Stimulated activated CD4-positive, alpha-beta T cell treated with anti-CD3 and anti-CD28 coated beads, Interleukin-4, amount 100 ng/mL, for 1 hour (primary cell): ENCODE measurements at regions not wholly inside any gene's neighbourhood (a gene's known extent, or its start where the extent isn't known, plus 50 kb on each side); places are given as distances from the start of the nearest gene placed in this dataset.
"Not testable (repeated sequence)": the region's sequence is repeated elsewhere in the genome, so short reads cannot be mapped to it uniquely, and the experiment has no call there.

Experiments
- DNase-seq: peaks from one replicate; pipeline ENCODE4 v3.0.0-alpha.2; 2020

DNA sequence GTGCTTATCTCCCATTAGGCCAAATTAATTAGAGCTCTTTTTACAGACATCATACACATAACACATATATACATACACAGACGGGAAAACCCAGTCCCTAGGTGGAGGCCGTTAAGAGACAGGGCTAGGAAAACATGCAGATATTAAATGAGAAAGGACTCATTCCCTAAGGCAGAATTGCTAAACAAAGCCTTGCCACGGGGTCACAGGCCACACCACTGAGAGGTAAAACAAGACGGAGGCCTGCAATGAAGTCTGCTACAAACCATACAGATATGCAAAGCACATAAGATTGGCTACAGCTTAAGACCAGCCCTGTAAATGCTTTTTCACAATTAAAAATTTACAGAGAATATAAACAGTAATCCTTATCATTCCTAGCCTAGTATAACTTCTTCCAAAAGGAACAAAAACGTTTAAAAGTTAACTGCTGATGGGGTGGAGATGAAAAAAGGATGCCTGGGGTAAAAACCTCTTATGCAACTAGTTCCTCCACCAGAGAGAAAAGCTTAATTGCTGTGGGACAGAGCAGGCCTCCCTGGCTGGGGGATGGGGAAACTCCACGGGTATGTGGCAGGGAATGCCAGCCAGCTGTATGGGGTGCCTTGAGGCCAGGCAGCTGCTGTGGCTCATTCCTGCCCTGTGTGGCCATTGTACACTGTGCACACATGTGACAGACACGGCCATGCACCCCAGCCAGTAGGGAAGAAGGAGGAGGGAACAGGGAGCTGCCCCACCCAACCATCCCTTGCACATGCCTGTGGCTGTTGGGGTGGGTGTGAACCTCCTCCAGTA lies 481.4 kb upstream of the LMCD1 start:
- DNase-seq = no peak

DNA sequence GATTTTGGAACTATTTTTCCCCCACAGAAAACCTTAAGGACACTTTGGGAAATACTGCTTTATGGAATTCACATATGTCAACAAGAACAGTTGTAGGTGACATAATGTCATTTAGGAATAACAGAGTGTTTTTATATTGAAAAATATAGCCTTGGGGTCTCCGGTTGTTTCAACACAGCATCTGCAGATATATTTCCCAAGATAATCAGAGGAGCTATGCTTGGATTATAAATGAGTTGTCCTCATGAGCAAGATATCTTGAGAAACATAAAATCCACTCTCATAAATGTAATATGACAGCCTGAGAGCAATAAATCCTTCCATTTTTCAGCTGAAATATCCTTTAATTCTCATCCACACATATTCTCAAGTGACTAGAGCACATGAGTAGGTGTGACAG lies 473.7 kb upstream of the LMCD1 start:
- no peak for DNase-seq

DNA sequence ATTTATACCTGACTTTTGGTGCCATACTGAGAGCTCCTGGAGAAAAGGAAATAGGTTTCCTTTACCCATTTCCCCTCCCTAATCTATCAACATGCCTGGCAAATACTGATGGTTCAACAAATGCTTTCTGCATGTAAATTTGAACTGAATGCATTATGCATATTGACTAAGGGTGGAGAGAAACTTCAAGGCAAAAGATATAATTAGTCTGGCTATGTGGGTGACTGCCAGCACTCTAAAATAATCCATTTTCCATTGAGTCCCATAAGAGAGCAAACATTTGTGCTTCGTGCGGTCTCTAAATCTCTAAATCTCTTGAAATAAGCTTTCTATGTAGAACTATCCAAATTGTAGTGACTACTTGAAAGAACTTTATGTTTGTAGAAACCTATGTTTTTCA lies 451.3 kb upstream of the LMCD1 start:
- no peak for DNase-seq

DNA sequence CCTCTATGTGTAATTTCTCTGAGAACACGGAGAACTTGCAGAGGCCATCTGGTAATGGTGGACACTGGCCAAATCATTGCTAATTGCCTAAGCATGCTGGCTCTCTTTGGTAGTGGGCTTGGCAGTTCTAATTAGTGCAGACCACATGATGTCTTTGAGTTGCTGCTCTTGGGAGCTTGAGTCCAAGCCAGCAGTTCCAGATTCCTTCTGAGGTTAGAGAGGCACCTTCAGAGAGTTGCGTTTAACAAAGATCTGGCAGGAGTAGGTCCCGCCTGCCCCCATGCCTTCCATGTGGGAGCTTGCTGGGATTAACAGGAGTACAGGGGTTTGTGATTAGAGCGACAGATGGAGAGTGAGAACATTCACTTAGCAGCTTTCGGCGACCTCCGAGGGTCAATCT lies 449.0 kb upstream of the LMCD1 start:
- no peak for DNase-seq

DNA sequence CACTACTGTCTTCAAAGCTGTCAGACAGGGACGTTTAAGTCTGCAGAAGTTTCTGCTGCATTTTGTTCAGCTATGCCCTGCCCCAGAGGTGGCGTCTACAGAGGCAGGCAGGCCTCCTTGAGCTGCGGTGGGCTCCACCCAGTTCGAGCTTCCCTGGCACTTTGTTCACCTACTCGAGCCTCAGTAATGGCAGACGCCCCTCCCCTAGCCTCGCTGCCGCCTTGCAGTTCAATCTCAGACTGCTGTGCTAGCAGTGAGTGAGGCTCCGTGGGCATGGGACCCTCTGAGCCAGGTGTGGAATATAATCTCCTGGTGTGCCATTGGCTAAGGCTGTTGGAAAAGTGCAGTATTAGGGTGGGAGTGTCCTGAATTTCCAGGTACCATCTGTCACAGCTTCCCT lies 433.5 kb upstream of the LMCD1 start:
- DNase-seq = not testable (repeated sequence)

DNA sequence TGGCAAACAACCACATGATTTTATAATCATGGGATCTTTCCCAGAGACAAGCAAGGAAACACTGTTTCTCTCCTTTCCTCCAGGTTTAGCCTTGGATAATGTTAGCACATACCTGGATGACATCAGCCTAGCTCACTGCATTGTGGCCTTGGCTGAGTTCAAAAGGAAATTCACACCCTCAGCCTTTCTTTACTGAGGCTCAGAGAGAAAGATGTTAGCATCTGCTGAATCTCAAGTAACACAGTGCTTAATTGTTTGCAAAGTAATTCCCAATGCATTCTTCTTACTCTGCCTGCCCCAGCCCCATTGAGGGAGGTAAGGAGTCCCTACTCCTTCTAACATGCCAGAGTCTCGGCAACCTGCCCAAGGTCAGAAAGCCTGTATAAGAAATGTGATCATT lies 432.2 kb upstream of the LMCD1 start:
- no peak for DNase-seq

DNA sequence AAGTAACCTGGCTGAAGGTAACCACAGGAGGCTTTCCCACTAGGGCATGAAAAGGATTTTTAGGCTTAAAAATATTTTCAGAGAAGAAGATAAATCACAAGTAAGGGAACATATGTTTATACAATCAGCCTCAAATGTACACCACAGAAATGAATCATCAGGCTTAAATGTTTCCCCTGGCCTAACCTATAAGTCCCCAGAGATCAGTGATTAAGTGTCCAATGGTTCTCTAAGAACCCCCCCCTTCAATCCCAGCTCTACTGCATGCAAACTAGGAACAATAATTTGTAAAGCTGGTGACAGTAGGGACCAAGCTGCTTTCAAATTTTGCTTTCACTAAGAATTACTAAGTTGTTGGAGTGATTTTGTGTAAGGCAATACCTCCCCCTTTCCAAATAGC lies 431.6 kb upstream of the LMCD1 start:
- no peak for DNase-seq

DNA sequence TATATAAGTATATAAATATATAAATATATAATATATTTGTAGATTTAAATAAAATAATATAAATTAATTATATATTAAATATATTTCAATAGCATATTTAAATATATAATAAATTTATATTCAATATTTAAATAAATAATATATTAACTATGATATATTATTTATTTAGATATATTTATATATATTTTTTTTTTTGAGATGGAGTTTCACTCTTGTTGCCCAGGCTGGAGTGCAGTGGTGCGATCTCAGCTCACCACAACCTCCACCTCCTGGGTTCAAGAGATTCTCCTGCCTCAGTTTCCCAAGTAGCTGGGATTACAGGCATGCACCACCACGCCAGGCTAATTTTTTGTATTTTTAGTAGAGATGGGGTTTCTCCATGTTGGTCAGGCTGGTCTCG lies 426.9 kb upstream of the LMCD1 start:
- not testable (repeated sequence) for DNase-seq

DNA sequence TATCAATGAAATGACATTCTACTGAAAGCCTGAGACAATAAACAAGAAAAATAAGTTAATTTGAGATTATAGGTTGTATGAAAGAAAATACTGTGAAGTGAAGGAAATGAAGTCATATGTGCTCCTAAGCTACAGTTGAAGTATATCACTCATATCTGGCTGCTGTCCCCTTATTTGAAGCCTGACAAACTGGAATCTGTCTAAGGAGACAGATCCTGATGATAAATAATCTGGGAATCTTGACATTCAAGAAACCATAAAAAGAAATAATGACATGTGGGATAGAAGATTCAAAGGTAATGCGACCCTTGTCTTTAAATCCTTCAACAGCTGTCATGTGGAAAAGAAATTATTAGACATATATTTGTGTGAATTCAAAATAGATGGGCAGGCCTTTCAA lies 424.5 kb upstream of the LMCD1 start:
- no peak for DNase-seq

DNA sequence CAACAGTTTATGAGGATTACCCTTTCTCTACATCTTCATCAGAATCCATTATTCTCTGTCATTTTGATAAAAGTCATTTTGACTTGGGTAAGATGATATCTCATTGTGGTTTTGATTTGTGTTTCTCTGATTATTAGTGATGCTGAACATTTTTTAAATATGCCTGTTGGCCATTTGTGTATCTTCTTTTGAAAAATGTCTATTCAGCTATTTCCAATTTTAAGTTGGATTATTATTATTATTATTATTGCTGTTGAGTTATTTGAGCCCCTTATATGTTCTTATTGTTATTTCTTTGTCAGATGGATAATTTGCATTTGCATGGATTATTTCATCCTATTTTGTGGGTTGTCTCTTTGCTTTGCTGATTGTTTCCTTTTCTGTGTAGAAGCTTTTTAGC lies 421.2 kb upstream of the LMCD1 start:
- DNase-seq = no peak

DNA sequence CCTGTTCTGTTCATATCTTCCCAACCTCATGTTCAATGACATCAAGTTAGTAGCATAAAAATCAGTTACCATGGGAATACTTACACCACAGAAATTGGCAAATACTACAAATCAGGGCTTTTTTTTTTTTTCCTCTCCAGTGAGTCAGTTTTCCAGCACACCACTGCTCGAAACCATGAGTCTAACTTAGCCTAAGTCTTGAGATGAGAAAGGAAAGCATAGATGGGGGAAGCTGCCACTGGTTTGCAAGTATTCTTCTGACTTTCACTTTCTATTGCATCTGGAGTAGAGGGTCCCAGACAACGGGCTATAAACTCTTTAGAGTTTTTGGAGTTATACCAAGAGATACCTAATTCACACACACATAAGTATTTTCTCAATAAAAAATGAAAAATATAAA lies 416.1 kb upstream of the LMCD1 start:
- no peak for DNase-seq

DNA sequence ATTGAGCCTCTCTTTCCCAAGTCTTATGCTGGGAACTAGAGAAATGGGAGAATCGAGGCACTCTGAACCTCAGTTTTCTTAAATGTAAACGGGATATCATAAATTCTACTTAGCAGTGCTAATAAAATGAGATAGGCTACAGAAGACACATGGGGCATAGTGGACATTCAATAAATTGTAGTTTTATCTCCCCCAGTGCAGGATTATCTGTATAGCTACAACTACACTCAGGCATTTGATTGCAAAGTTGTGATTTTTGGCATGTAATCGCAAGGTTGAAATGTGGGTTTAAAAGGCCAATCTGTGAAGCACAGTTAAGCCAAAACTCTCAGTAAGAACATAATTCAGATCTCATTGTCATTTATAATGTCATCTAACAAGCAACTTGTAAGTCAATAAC lies 413.7 kb upstream of the LMCD1 start:
- DNase-seq = no peak

DNA sequence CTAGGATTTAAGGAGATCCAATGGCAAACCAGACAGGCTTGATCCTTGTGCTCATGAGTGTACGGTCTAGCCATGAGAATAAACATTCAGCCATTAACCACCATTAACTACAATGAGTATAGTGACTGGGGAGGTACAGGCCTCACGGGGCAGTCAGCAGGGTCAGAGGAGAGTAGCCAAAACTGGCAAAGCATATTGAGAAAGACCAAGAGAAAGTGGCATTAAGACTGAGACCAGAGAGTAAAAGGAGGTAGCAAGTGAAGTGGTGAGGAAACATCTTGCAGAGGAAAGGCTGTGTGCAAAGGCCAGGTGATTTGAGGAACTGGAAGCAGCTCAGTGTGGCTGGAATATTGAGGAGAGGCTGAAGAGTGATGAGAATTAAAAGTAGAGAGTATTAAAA lies 407.2 kb upstream of the LMCD1 start:
- no peak for DNase-seq

DNA sequence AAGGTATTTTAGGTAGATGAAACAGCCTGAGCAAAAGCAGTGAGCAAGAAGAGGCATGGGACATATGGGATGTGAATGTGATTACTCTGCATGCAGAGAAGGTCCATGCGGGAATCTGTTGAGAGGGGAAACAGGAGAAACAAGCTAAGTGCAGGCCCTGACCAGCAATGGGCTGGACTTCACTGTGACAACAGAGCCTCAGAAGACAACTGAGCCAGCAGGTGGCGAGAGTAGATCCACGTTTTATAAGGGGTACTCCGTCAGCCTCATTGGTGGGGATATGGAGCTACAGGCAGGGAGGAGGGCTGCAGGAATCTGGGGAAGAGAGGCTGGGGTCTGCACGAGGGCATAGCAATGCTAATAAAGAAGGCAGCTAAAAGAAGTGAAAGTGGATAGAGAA lies 405.9 kb upstream of the LMCD1 start:
- no peak for DNase-seq

DNA sequence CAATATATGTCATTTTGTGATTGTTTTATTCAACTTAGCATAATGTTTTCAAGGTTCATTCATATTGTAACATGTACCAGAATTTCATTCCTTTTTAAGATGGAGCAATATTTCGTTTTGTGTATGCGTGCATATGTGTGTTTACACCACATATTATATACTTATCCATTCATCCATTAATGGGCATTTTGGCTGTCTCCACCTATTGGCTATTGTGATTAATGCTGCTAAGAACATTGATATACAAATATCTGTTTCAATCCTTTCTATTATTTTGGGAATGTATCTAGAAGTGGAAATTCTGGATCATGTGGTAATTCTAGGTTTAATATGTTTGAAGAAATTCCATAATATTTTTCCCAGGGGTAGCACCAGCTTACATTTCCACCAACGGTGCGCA lies 403.9 kb upstream of the LMCD1 start:
- DNase-seq = no peak

DNA sequence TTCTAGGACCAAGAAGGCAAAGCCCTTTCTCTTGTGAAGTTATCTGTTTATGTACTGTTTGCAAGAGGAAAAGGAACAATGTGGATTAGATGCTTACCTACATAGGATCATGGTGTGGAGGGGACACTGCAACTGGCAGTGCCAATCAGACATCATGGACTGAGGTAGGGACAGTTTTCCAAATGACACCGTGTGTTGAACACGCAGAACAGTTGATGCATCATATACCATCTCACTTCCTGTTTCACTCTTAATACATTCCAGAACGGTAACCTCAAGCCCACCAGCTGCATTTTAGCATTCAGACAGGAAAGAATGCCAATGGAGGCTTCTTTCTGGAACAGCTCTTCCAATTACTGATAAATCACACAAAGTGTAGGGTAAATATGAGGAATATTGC lies 397.7 kb upstream of the LMCD1 start:
- DNase-seq = no peak

DNA sequence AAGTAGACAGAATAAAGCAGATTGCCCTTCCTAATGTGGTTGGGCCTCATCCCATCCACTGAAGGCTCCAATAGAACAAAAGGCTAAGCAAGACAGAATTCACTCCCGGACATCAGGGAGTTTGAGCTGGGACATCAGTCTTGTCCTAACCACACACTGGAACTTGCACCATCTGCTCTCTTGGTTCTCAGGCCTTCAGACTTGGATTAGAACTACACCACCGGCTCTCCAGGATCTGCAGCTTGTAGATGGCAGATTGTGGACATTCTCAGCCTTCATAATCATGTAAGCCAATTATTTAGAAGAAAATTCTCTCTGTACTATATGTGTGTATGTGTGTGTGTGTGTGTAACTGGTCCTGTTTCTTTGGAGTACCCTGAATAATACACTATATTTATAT lies 394.7 kb upstream of the LMCD1 start:
- DNase-seq = no peak

DNA sequence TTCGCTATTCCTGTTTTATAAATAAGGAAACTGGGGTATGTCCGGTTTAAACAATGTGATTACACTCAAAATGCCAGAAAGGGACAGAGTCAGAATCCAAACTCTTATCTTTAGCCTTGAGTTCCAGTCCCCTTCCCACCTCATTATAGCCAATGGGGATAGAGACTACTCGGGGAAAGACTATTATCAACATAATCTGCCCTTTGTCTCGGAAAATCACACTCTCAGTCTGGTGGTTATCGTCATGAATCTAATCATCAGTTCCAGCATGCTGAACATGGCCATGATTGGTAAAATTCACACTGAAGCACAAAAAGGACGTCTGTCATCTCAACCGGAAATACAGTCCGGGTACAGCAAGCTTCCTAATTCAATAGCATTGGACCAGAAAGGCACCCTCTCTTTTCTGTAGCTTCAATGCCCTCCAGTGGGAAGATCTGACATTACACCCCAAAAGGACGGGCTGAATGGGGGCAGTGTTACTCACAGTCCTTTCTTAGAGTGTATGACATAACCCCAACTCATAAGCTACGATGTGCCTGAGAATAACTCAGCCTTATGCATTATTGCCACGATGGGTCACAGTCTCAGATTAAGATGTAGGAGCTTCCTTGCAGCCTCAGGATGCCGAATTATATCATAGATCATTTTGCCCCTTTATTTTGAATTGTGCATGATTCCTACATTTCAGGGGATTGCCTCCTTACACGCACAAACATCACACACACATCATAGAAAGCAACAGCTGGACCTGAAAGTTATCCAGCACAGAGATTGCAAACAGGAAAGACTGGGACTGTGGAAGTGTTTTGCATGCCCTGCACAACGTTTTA lies 390.4 kb upstream of the LMCD1 start:
- DNase-seq = peak; percentile 52

DNA sequence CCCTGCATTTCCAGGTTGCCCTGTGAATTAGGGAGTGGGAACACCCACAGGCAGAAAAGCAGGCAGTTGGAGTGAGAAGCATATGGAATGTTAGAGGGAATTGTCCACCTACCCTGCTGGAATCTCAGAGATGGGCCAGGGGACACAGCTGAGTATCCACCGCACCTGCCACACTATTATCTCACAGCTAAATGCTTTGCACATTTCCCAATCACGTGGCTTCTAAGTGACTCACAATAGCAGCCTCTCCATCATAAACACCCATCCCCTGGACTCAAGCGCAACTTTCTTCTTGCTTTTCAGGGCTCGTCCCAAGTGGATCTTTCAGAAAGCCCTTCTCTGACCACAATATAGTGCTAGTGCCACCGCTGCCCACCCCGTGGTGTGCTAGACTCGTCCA lies 389.0 kb upstream of the LMCD1 start:
- no peak for DNase-seq

DNA sequence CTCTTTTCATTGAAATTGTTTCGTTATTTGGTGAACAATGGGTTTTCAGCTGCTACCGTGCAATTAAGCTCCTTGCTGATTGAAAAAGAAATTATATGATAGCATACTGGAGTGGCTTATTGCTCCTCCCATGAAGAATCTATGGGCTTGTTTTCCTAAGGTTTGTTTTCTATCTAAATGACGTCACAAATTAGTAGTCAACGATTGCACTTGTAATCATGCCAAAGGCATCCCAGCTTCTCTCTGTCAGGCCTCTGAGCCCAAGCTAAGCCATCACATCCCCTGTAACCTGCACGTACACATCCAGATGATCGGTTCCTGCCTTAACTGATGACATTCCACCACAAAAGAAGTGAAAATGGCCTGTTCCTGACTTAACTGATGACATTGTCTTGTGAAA lies 388.0 kb upstream of the LMCD1 start:
- DNase-seq = no peak

DNA sequence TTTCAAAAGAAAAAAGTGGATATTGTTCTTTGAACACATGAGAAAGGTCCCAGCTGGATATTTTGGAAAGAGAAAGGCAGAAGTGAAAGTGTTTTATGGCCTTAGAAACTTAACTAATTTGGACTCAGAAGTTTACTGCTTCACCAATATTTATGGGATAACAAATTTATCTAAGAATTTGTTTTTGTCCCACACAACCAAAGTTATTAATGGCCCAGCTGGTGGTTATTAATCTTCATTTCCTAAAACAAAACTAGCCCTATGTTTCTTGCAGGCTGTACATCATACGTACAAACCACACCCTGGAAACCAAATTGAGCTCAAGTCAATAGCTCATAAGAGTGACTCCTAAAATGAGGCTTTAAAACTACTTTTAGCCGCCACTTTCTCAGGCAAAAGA lies 372.9 kb upstream of the LMCD1 start:
- no peak for DNase-seq

DNA sequence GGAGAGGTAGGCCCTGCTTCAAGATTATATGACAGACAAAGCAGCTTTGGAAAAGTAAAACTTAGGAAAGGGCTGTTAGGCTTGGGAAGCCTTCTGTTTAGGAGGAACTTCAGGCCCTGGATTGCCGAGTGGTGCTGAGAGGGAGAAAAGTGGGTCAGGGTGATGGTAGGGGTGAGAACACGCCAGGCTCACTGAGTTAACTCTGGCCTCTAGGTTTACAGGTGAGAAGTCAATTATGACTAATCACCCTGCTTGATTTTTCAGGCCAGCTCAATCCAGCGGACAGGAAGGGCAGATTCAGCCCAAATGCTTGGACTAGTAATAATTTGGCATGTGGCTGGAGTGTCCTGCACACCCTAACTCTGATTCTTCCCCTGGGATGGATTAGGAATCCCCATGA lies 365.1 kb upstream of the LMCD1 start:
- DNase-seq = no peak

DNA sequence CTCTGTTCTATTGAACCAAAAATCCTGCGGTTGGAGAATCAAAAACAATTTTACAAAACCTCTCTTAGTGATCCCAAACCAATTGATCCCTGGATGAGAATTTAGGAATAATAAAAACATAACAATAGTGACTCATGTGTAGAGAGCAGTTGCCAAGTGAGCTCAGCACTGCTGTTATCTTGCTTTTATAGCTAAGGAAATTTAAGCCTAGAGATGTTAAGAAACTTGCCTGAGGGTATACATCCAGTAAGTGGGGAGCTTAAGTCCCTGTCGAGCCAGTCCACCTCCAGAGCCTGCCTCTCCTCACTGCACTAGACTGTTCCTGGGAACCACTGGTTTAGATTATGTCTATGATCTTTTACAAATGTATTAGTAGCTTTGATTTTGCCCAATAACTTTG lies 358.4 kb upstream of the LMCD1 start:
- DNase-seq = no peak

DNA sequence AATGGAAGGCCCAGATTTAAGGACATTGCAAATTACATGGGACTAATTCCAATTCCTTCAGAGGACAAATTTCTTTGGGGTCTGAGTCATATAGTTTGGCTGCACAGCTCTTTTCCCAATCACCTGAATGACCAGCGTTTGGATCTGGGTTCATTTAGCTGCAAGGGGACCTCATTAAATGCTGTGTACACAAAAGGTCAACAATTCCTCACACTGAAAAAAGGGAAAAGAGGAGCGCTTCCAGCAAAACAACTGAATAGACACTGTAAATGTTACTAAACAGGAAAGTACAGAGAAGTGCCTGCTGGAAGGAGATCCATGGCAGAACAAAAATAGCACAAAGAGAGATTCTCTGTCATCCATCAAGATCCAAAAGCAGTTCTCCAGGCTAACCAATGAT lies 356.0 kb upstream of the LMCD1 start:
- no peak for DNase-seq

DNA sequence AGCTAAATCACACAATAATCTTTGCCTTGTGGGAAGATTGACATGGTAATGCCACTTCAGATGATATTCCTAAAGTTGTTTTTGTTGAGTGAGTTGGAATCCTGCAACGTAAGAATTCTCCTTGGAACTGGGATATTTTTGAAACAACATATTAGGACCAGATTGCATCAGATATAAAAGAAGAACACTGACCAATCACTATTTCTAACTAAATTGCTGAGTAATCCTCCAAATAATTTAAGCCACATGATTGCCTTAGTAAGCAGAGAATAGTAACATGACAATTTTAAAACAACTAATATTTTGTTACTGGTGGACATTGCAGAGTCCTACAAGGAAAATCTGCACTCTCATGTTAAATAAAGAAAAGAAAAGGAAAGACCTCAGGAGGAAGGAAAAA lies 353.9 kb upstream of the LMCD1 start:
- no peak for DNase-seq
